SK-N-SH treated with all-trans-retinoic acid at 6 μM for 48 hours (cell line): ENCODE measurements at regions not wholly inside any gene's neighbourhood (a gene's known extent, or its start where the extent isn't known, plus 50 kb on each side); places are given as distances from the start of the nearest gene placed in this dataset.

ENCODE experiments used
- CSDC2 ChIP-seq: fragments of 250-450 bp; sonication (Bioruptor Pico); IDR thresholded peaks from 2 replicates; pipeline ENCODE4 v1.5.0; 2020; ENCODE audit warnings: mild to moderate bottlenecking, moderate library complexity
- ESRRG ChIP-seq: fragments of 250-450 bp; sonication (Bioruptor Pico); IDR thresholded peaks from 2 replicates; pipeline ENCODE4 v1.6.1; 2021; ENCODE audit warnings: mild to moderate bottlenecking
- GLIS3 ChIP-seq: fragments of 250-450 bp; sonication (Bioruptor Pico); IDR thresholded peaks from 2 replicates; pipeline ENCODE4 v1.5.0; 2020; ENCODE audit warnings: mild to moderate bottlenecking, moderate library complexity
- ISL1 ChIP-seq: fragments of 250-450 bp; sonication (Bioruptor Pico); IDR thresholded peaks from 2 replicates; pipeline ENCODE4 v2.1.2; 2022; ENCODE audit warnings: mild to moderate bottlenecking, moderate library complexity
- PATZ1 ChIP-seq: fragments of 250-450 bp; sonication (Bioruptor Pico); IDR thresholded peaks from 2 replicates; pipeline ENCODE4 v1.8.0; 2020; ENCODE audit warnings: mild to moderate bottlenecking, moderate library complexity, borderline replicate concordance
- PPARA ChIP-seq: fragments of 250-450 bp; sonication (Bioruptor Pico); IDR thresholded peaks from 2 replicates; pipeline ENCODE4 v1.5.0; 2020; ENCODE audit warnings: mild to moderate bottlenecking, borderline replicate concordance
- RARB ChIP-seq: fragments of 250-450 bp; sonication (Bioruptor Pico); IDR thresholded peaks from 2 replicates; pipeline ENCODE4 v1.8.0; 2021; ENCODE audit warnings: mild to moderate bottlenecking, moderate library complexity
- SNAI2 ChIP-seq: fragments of 250-450 bp; sonication (Bioruptor Pico); IDR thresholded peaks from 2 replicates; pipeline ENCODE4 v1.5.0; 2020; ENCODE audit warnings: mild to moderate bottlenecking, moderate library complexity
- TOX ChIP-seq: fragments of 250-450 bp; sonication (Bioruptor Pico); IDR thresholded peaks from 2 replicates; pipeline ENCODE4 v1.8.0; 2021; ENCODE audit warnings: mild to moderate bottlenecking, moderate library complexity, borderline replicate concordance
- ZC3H10 ChIP-seq: fragments of 250-450 bp; sonication (Bioruptor Pico); IDR thresholded peaks from 2 replicates; pipeline ENCODE4 v1.5.1; 2021; ENCODE audit warnings: mild to moderate bottlenecking, moderate library complexity
- ZFP3 ChIP-seq: fragments of 250-450 bp; sonication (Bioruptor Pico); IDR thresholded peaks from 2 replicates; pipeline ENCODE4 v1.5.0; 2020; ENCODE audit warnings: mild to moderate bottlenecking, moderate library complexity
- ZFP30 ChIP-seq: fragments of 450-650 bp; formaldehyde crosslinking; IDR thresholded peaks from 2 replicates; pipeline ENCODE4 v1.5.0; 2022; ENCODE audit warnings: mild to moderate bottlenecking, moderate library complexity
- ZNF8 ChIP-seq: fragments of 450-650 bp; formaldehyde crosslinking; IDR thresholded peaks from 2 replicates; pipeline ENCODE4 v1.5.0; 2020; ENCODE audit warnings: mild to moderate bottlenecking, moderate library complexity
- TF ChIP-seq, protein P1 (sequence below): fragments of 250-450 bp; sonication (Bioruptor Pico); IDR thresholded peaks from 2 replicates; pipeline ENCODE4 v1.8.0; 2021; ENCODE audit warnings: low read depth, mild to moderate bottlenecking, moderate library complexity, borderline replicate concordance

GRCh38 chr1:101182627-101183387, 54.0 kb upstream of the S1PR1 start:
- TF ChIP-seq, protein P1, sequence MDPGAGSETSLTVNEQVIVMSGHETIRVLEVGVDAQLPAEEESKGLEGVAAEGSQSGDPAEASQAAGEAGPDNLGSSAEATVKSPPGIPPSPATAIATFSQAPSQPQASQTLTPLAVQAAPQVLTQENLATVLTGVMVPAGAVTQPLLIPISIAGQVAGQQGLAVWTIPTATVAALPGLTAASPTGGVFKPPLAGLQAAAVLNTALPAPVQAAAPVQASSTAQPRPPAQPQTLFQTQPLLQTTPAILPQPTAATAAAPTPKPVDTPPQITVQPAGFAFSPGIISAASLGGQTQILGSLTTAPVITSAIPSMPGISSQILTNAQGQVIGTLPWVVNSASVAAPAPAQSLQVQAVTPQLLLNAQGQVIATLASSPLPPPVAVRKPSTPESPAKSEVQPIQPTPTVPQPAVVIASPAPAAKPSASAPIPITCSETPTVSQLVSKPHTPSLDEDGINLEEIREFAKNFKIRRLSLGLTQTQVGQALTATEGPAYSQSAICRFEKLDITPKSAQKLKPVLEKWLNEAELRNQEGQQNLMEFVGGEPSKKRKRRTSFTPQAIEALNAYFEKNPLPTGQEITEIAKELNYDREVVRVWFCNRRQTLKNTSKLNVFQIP (CRISPR knock-in tag): no peak
- TF ChIP-seq ZFP30 (CRISPR knock-in tag): no peak
- no peak for TF ChIP-seq RARB (CRISPR knock-in tag)
- no peak for TF ChIP-seq SNAI2 (CRISPR knock-in tag)
- TF ChIP-seq CSDC2: no peak
- TF ChIP-seq ZNF8 (CRISPR knock-in tag): no peak
- no peak for TF ChIP-seq ESRRG
- no peak for TF ChIP-seq PATZ1 (CRISPR knock-in tag)
- TF ChIP-seq PPARA: no peak
- no peak for TF ChIP-seq ZFP3 (CRISPR knock-in tag)
- no peak for TF ChIP-seq ZC3H10 (CRISPR knock-in tag)
- TF ChIP-seq GLIS3: no peak
- no peak for TF ChIP-seq TOX (CRISPR knock-in tag)
- no peak for TF ChIP-seq ISL1 (CRISPR knock-in tag)
